ENCODE measurements at regions not wholly inside any gene's neighbourhood (a gene's known extent, or its start where the extent isn't known, plus 50 kb on each side); places are given as distances from the start of the nearest gene placed in this dataset.

DNA sequence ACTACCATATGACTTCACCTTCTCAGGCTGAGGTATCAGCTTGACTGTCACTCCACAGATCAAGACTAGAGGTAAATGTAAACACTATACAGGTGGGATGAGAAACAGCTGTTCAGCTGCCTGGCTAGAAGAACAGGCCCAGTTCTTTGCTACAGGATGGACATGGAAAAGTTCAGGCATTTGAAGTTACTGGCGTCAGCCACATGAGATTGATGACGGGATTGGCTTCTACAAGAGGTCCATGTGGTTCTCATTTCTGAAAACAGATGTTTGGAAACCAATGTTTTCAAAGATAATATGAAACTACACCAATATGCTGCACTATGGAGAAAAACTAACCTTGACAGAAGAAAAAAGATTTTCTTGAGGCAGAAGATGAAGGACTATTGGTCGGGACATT is 324.1 kb downstream of the CDH10 start:
- TF ChIP-seq, protein P1, sequence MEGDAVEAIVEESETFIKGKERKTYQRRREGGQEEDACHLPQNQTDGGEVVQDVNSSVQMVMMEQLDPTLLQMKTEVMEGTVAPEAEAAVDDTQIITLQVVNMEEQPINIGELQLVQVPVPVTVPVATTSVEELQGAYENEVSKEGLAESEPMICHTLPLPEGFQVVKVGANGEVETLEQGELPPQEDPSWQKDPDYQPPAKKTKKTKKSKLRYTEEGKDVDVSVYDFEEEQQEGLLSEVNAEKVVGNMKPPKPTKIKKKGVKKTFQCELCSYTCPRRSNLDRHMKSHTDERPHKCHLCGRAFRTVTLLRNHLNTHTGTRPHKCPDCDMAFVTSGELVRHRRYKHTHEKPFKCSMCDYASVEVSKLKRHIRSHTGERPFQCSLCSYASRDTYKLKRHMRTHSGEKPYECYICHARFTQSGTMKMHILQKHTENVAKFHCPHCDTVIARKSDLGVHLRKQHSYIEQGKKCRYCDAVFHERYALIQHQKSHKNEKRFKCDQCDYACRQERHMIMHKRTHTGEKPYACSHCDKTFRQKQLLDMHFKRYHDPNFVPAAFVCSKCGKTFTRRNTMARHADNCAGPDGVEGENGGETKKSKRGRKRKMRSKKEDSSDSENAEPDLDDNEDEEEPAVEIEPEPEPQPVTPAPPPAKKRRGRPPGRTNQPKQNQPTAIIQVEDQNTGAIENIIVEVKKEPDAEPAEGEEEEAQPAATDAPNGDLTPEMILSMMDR (IDR thresholded peaks at IDR 0.05), result no peak
- TF ChIP-seq POLR2A (IDR thresholded peaks at IDR 0.05) (no peak), POLR2AphosphoS5 (IDR thresholded peaks at IDR 0.05) (no peak)

Measured in upper lobe of left lung (tissue), 4 donors.